Cardiac fibroblast (primary cell): ENCODE measurements at regions not wholly inside any gene's neighbourhood (a gene's known extent, or its start where the extent isn't known, plus 50 kb on each side); places are given as distances from the start of the nearest gene placed in this dataset.
A peak's percentile ranks its signal among the peaks of the same experiment; 100 is the strongest.

Experiments
- DNase-seq, 2 donors: peaks; one replicate each; pipeline versions ENCODE4 v3.0.0 to v3.0.0-alpha.2; 2010; ENCODE audit warnings: low read depth in 2 of 2
- H3K4me3 ChIP-seq, 2 donors: replicated peaks in 1 of 2; 1 replicate in 1 of 2; 2 replicates in 1 of 2; pipeline ENCODE4 v1.5.1; 2011; ENCODE audit warnings: low read depth in 2 of 2, low read length in 2 of 2, mild to moderate bottlenecking in 2 of 2, moderate library complexity in 1 of 2
- TF ChIP-seq, protein P1 (sequence below): IDR thresholded peaks from one replicate; pipeline ENCODE4 v1.5.1; 2011; ENCODE audit warnings: low read depth, mild to moderate bottlenecking, low read length, inconsistent platforms

DNA sequence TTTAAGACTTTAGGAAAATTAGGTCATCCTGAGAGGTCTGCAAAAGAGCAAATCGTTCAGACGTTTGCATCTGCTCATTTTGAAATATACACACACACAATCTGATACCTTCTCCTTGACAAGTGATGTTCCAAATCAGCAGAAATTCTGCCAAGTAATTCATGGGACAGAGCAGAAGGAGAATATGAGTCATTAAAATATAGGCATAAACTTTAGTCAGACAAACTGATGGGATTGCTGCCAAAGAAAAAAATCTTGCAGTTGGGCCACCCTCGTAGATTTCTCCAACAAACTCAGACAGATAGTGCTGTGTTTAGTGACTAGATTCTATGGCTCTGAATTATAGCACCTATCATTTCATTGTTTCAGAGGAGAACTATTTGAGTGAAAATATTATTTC is 336.3 kb downstream of the NYAP2 start:
- no peak overlapping the region for H3K4me3 ChIP-seq
- TF ChIP-seq, protein P1, sequence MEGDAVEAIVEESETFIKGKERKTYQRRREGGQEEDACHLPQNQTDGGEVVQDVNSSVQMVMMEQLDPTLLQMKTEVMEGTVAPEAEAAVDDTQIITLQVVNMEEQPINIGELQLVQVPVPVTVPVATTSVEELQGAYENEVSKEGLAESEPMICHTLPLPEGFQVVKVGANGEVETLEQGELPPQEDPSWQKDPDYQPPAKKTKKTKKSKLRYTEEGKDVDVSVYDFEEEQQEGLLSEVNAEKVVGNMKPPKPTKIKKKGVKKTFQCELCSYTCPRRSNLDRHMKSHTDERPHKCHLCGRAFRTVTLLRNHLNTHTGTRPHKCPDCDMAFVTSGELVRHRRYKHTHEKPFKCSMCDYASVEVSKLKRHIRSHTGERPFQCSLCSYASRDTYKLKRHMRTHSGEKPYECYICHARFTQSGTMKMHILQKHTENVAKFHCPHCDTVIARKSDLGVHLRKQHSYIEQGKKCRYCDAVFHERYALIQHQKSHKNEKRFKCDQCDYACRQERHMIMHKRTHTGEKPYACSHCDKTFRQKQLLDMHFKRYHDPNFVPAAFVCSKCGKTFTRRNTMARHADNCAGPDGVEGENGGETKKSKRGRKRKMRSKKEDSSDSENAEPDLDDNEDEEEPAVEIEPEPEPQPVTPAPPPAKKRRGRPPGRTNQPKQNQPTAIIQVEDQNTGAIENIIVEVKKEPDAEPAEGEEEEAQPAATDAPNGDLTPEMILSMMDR = no peak
- DNase-seq = peak; percentile 85 to 89

DNA sequence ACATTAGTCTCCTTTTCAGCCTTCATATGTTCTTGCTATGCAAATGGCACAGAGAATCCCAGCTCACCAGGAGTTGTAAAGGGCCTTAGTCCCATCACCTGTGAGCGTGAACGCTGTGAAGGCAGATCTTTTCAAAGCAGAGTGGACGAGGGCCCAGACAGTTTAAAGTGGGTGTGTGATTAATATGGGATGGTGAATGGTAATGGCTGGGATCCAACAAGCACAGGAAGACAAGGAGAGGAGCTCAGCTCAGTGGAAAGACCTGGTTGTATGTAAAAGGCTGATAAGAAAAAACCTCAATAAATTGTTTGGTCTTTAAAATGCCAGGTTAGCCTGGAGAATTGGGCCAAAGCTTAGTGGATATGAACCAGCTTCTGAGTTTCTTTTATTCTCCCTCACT is 326.2 kb downstream of the NYAP2 start:
- TF ChIP-seq, protein P1 = no peak
- no peak overlapping the region for H3K4me3 ChIP-seq
- no peak for DNase-seq
